ENCODE measurements at regions not wholly inside any gene's neighbourhood (a gene's known extent, or its start where the extent isn't known, plus 50 kb on each side); places are given as distances from the start of the nearest gene placed in this dataset.

GRCh38 chr11:98944461-98944860, 76.3 kb upstream of the CNTN5 start:
- TF ChIP-seq CTCF (conservative IDR thresholded peaks at IDR 0.05; ENCODE audit: low read depth, low read length), result no peak
- TF ChIP-seq EZH2 (IDR thresholded peaks at IDR 0.05; ENCODE audit: low read length, unreplicated experiment), result no peak
- TF ChIP-seq EZH2phosphoT487 (IDR thresholded peaks at IDR 0.05; ENCODE audit: borderline replicate concordance, low read length), result no peak
